Stimulated activated CD8-positive, alpha-beta memory T cell treated with anti-CD3 and anti-CD28 coated beads, Interleukin-15, amount 100 ng/mL, for 1 hour (primary cell): ENCODE measurements at regions not wholly inside any gene's neighbourhood (a gene's known extent, or its start where the extent isn't known, plus 50 kb on each side); places are given as distances from the start of the nearest gene placed in this dataset.
"Not testable (repeated sequence)": the region's sequence is repeated elsewhere in the genome, so short reads cannot be mapped to it uniquely, and the experiment has no call there.

Experiments
- DNase-seq: peaks from one replicate; pipeline ENCODE4 v3.0.0-alpha.2; 2020; ENCODE audit warnings: low read depth

GRCh38 chr14:34381304-34381703, 80.7 kb downstream of the SPTSSA start:
- not testable (repeated sequence) for DNase-seq

- no peak for DNase-seq
Measured at GRCh38 chr14:34380471-34380845, 81.6 kb downstream of the SPTSSA start.

- DNase-seq, result no peak
Measured at GRCh38 chr14:34379816-34380470, 82.1 kb downstream of the SPTSSA start.

GRCh38 chr14:34376649-34377267, 85.3 kb downstream of the SPTSSA start:
- DNase-seq, result no peak

DNA sequence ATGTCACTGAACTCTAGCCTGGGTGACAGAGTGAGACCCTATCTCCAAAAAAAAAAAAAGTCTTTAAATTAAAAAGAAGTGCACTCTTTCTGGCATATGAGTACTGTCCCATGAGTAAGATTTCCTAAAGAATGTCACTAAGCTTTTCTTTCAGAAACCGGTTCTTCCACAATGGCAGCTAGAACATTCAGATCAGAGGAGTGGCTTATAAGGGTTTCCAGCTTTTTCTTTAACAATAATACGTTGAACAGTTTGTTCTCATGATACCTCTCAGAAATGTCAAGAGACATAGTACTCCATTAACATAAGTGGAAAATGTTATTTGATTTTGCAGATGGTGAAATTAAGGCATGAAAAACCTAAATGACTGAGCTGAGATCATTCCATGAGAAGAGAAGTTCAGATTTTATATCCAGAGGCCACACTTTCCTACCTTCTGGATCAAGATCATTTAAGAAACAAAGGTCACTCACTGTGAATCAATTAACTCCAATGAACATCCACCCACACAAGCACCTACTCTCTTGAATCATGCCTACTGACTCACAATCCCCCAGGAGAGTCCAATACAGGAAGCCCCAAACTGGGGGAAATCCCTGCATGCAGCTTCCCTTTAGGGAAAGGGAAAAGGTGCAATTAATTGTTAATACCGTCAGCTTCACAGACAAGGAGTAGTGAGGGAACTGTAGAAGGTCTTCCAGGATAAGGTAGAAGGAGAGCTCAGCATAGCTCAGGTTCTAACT, 86.9 kb downstream of the SPTSSA start:
- no peak for DNase-seq

DNA sequence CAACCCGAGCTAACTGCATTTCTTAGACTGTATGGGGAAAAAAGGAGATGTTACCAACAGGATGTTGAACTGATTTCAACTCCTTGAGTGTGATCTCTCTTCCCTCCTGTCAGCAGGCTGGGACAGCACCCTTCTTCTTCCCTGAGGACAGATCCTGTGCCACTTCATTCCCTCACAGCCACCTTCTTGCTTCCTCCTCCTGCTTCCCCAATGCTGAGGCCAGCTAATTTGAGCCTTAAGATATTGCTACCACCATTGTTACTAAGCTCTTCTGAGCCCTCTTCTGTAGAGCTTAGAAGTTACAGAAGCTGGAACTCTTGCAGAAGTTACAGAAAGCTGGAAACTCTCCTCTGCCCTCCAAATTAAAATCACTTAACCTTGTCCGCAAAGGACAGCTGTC, 88.8 kb downstream of the SPTSSA start:
- DNase-seq, result no peak

- DNase-seq, result no peak
Measured at GRCh38 chr14:34372786-34373185, 89.3 kb downstream of the SPTSSA start.

DNA sequence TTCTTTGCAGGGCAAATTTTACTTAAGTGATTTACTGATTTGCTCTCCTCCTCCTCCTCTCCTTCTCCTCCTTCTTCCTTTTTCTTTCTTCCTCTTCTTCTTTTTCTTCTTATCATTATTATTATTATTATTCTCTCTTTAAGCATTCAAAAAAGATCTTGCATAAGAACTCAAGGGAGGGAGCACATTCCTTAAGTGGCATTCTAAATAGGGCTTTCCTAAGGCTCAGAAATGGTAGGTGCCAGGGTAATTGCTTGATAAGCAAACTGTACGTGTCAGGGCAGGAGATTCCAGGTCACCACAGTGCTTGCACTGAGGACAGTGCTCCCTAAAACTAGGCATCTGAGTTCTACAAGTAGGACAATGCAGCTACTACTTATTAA, 92.4 kb downstream of the SPTSSA start:
- no peak for DNase-seq

DNA sequence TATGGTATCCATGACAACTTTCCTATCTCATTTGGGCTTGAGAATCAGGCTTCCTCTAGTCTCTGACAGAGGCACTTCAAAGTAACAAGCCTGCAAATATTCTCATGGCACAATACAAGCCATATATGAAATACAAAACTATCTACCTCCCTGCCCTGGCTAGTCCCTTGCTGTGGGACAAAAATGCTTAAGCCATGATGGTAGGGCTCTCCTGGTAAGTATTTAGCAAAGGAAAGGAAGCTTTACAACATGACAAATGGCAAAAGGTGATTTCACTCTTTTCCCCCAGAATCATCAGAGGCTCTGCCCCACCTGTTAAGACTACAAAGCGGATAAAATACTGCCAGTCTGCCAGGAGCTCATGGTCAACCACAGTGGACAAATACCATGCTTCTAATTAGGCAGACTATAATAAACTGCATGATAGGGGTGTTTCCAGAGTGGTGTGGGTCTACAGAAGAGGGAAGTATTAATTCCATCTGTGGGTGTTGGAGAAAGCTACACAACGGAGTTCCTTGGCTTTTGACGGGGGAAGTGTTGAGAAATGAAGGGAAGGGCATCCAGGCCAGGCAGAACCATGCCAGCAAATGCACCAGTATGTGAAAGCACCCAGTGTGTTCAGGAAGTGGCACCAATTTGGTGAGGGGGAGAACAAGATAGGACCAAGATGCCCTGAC, 92.9 kb downstream of the SPTSSA start:
- DNase-seq, result no peak

DNA sequence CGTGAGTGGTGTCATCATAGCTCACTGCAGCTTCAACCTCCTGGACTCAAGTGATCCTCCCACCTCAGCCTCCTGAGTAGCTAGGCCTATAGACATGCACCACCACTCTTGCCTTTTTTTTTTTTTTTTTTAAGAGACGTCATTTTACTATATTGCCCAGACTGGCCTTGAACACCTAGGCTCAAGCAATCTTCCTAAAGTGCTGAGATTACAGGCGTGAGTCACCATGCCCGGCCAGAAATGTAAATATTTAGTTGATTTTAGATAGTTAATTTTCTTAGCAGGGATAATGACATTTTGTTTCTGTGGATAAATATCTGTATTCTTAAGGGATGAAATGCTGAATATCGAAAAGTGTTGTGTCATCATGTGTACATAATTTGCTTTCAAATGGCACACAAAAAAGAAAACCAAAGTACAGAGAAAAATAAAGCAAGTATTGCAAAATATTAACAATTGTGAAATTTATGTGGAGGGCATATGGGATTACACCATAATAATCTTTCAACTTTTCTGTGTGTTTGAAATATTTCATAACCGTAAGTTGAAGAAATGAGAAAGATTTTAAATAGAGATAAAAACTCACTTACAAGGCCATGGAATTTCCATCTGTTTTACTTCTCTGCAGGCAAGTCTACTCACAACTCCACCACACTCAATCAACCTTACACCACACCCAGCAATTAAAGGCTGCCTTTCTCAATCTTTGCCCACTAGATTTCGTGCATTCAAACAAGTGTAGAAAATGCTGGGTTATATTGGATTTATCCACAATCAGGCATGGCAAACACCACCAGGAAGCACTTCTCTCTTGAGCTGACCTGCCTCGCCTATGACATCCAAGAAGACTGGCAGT, 93.7 kb downstream of the SPTSSA start:
- no peak for DNase-seq

DNA sequence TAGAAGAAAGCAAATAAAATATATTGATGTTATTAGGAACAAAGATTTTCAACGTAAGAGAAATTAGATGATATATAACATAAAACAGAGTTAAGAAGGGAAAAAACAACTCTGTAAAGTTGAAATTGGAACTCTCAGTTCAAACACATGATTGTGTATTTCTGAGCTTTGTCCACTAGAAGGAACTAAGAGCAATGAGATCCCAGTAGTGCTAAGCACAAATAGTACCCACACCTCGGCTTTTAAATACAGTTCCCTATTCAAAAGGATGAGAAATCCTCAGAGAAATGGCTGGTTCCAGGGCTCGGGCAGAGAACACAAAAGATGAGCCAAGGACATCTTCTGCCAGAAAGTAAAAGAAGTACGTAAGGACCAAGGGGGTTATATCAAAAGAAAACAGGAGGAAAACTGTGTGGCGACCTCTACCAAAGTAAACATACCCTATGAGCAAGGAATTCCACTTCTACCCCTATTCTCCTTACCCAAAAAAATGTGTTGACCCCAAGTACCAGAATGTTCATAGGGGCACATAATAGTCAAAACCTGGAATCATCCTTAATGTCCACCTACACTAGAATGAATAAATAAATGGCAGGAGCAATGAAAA, 96.6 kb downstream of the SPTSSA start:
- DNase-seq, result no peak

- no peak for DNase-seq
Measured at GRCh38 chr14:34364201-34364600, 97.8 kb downstream of the SPTSSA start.

DNA sequence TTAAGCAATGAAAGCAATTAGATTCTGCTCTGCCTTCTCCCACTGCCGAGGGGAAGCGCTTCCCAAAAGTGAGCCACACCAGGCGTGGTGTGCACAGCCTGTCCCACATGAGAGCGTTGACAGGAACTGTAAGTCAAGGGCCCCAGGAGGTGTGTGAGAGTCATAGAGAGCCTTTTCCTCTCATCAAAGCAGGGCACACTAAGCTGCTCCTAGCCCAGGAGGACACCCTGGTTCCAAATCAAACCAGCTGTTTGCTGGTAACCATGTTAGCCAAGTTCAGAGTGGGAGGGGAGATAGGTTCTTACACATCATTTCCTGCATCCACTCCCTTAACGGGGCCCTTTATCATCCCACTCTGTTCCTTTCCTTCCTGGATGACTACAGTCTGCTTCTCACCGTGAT, 98.3 kb downstream of the SPTSSA start:
- DNase-seq, result no peak

- DNase-seq, result no peak
Measured at GRCh38 chr14:34362641-34363251, 99.3 kb downstream of the SPTSSA start.

GRCh38 chr14:34361504-34362011, 100.5 kb downstream of the SPTSSA start:
- no peak for DNase-seq

DNA sequence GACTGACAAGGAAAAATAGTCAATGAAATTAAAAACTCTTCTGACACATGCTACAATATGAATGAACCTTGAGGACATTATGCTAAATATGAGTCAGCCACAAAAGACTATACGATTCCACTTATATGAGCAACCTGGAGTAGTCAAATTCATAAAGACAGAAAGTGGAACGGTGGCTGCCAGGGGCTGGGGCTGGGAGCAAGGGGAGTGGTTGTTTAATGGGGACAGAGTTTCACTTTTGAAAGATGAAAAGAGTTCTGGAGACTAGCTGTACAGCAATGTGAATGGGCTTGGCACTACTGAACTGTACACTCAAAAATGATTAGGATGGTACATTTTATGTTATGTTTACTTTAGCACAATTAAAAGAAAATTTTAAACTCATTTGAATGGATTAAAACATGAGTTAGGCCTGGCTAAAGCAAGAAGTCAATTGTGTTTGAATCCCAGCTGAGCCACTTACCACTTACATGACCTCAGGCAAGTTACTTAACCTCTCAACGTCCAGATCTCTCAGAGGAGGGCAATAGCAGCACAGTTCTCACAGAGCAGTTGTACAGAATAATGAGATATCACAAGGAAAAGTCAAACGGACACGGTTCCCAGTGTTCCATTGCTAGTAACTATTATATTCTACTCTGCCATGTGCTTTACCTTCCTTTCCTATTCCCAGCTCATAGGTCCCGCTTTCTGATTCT, 102.5 kb downstream of the SPTSSA start:
- DNase-seq, result no peak

GRCh38 chr14:34356264-34356654, 105.8 kb downstream of the SPTSSA start:
- no peak for DNase-seq

DNA sequence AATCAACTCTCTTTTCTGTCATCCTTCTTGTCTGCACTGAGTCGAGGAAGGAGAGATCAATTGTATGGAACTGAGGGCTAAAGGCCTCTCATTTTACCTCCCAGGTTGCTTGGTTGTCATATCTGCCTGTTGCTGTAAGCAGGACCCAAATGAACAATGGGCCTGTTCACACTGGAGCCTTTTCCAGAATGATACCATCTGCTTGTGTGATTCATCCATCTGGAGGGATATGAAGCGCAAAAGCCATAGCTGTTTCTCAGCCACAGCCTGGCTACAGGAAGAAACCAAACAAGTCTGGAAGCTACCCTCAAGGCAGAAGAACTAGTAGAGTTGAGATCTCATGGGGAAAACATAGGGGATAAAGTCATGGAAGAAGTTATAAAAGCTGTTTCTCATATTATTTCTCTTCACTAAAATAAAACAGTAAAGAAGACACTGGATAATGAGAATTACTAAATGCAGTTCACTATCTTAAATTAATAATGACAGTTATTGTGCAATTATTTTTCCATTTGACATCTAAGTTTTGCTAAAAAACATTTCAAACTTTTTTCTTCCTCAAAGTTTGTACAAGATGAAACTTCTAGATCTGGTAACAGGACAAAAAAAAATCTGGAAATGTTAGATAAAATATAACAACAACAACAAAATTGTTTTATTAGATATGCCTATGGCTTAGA, 106.3 kb downstream of the SPTSSA start:
- no peak for DNase-seq

DNA sequence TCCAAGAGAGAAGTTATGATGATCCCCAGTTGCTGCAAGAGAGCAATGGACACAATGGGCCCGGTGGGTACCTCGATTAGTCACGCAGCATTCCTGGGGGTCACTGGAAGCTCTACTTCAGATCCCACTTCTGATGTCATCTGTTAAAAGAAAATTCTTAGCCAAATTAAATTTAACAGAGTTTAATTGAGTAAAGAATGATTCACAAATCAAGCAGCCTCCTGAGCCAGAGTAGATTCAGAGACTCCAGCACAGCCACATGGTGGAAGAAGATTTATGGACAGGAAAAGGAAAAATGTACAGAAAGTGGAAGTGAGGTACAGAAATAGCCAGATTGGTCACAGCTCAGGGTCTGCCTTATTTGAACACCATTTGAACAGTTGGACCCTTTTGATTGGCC, 107.5 kb downstream of the SPTSSA start:
- no peak for DNase-seq

GRCh38 chr14:34350903-34351302, 111.1 kb downstream of the SPTSSA start:
- no peak for DNase-seq
